HEK293 (cell line): ENCODE measurements at regions not wholly inside any gene's neighbourhood (a gene's known extent, or its start where the extent isn't known, plus 50 kb on each side); places are given as distances from the start of the nearest gene placed in this dataset.

Source experiments
- CTCF ChIA-PET: fragments of 350-600 bp; formaldehyde crosslinking; extraction: SDS; loops from one replicate; lab custom pipeline; 2021; ENCODE audit warnings: antibody characterized with exemption; lab: Yijun Ruan, JAX
- POLR2A ChIA-PET: fragments of 300-600 bp; formaldehyde crosslinking; extraction: SDS; loops from one replicate; lab custom pipeline; 2020; ENCODE audit warnings: antibody characterized with exemption, inconsistent platforms; lab: Yijun Ruan, JAX
- H3K27ac ChIP-seq: fragments of 200-500 bp; sonication (Bioruptor generic); 2 replicates; pipeline ENCODE4 v1.5.1; 2014; ENCODE audit warnings: low read depth, low read length, control low read depth, inconsistent platforms; ENCODE audit errors: extremely low read depth
- H3K36me3 ChIP-seq, 2 experiments: fragments of 200-500 bp in 1 of 2; sonication (Bioruptor generic) in 1 of 2; 1 replicate in 1 of 2; 2 replicates in 1 of 2; pipeline ENCODE4 v1.5.1; 2014 to 2017; ENCODE audit warnings: inconsistent platforms in 2 of 2, low read length in 2 of 2; ENCODE audit not compliant: control insufficient read depth in 2 of 2, insufficient read depth in 1 of 2
- H3K4me1 ChIP-seq: fragments of 200-500 bp; sonication (Bioruptor generic); 2 replicates; pipeline ENCODE4 v1.5.1; 2014; ENCODE audit warnings: mild to moderate bottlenecking, low read length, inconsistent platforms; ENCODE audit not compliant: control insufficient read depth, insufficient read depth
- H3K4me3 ChIP-seq: 2 replicates; pipeline ENCODE4 v1.5.1; 2011; ENCODE audit warnings: low read depth, mild to moderate bottlenecking, control low read depth, low read length, moderate library complexity
- H3K9me3 ChIP-seq: fragments of 200-500 bp; sonication (Bioruptor generic); 2 replicates; pipeline ENCODE4 v1.5.1; 2014; ENCODE audit warnings: low read depth, low read length, inconsistent platforms; ENCODE audit not compliant: control insufficient read depth, insufficient read depth
- GLI4 ChIP-seq: fragments of 450-650 bp; formaldehyde crosslinking; IDR thresholded peaks from 2 replicates; pipeline ENCODE4 v1.5.1; 2016; ENCODE audit warnings: missing biosample characterization, missing genetic modification characterization
- GLIS1 ChIP-seq: fragments of 450-650 bp; formaldehyde crosslinking; IDR thresholded peaks from 2 replicates; pipeline ENCODE4 v1.5.1; 2016; ENCODE audit warnings: missing biosample characterization, missing genetic modification characterization
- GLIS2 ChIP-seq: fragments of 450-650 bp; formaldehyde crosslinking; IDR thresholded peaks from 2 replicates; pipeline ENCODE4 v1.5.1; 2016; ENCODE audit warnings: missing biosample characterization, missing genetic modification characterization
- HOXC10 ChIP-seq: sonication (generic); formaldehyde crosslinking; IDR thresholded peaks from 2 replicates; pipeline ENCODE4 v1.8.1; 2023; ENCODE audit warnings: mild to moderate bottlenecking, missing genetic modification reagents
- KLF16 ChIP-seq: fragments of 450-650 bp; formaldehyde crosslinking; IDR thresholded peaks from 2 replicates; pipeline ENCODE4 v1.5.1; 2017; ENCODE audit warnings: missing biosample characterization, missing genetic modification characterization
- OSR2 ChIP-seq: fragments of 450-650 bp; formaldehyde crosslinking; IDR thresholded peaks from 2 replicates; pipeline ENCODE4 v1.5.1; 2016; ENCODE audit warnings: missing biosample characterization, missing genetic modification characterization
- SCRT2 ChIP-seq: fragments of 450-650 bp; formaldehyde crosslinking; IDR thresholded peaks from 2 replicates; pipeline ENCODE4 v1.5.1; 2016; ENCODE audit warnings: missing biosample characterization, missing genetic modification characterization
- SP7 ChIP-seq: fragments of 450-650 bp; formaldehyde crosslinking; IDR thresholded peaks from 2 replicates; pipeline ENCODE4 v1.5.1; 2016; ENCODE audit warnings: missing biosample characterization, missing genetic modification characterization
- ZBTB17 ChIP-seq: fragments of 450-650 bp; formaldehyde crosslinking; IDR thresholded peaks from 2 replicates; pipeline ENCODE4 v1.5.1; 2016; ENCODE audit warnings: missing biosample characterization, missing genetic modification characterization
- ZBTB20 ChIP-seq: fragments of 450-650 bp; formaldehyde crosslinking; IDR thresholded peaks from 2 replicates; pipeline ENCODE4 v1.5.1; 2016; ENCODE audit warnings: missing biosample characterization, missing genetic modification characterization
- ZFP3 ChIP-seq: fragments of 450-650 bp; formaldehyde crosslinking; IDR thresholded peaks from 2 replicates; pipeline ENCODE4 v1.5.1; 2016; ENCODE audit warnings: low read depth, missing biosample characterization, missing genetic modification characterization
- ZNF140 ChIP-seq: fragments of 450-650 bp; formaldehyde crosslinking; IDR thresholded peaks from 2 replicates; pipeline ENCODE4 v1.5.1; 2016; ENCODE audit warnings: missing biosample characterization, missing genetic modification characterization
- ZNF169 ChIP-seq: fragments of 450-650 bp; formaldehyde crosslinking; IDR thresholded peaks from 2 replicates; pipeline ENCODE4 v1.5.1; 2016; ENCODE audit warnings: missing biosample characterization, missing genetic modification characterization
- ZNF175 ChIP-seq: fragments of 450-650 bp; formaldehyde crosslinking; IDR thresholded peaks from 2 replicates; pipeline ENCODE4 v1.5.1; 2016; ENCODE audit warnings: missing biosample characterization, missing genetic modification characterization
- ZNF19 ChIP-seq: fragments of 450-650 bp; formaldehyde crosslinking; IDR thresholded peaks from 2 replicates; pipeline ENCODE4; 2016; ENCODE audit warnings: missing biosample characterization, missing genetic modification characterization, low read depth
- ZNF2 ChIP-seq: fragments of 450-650 bp; formaldehyde crosslinking; IDR thresholded peaks from 2 replicates; pipeline ENCODE4 v1.5.1; 2016; ENCODE audit warnings: missing biosample characterization, missing genetic modification characterization
- ZNF560 ChIP-seq: fragments of 450-650 bp; formaldehyde crosslinking; IDR thresholded peaks from 2 replicates; pipeline ENCODE4 v1.5.1; 2017; ENCODE audit warnings: missing biosample characterization, missing genetic modification characterization, borderline replicate concordance
- ZNF585B ChIP-seq: fragments of 450-650 bp; formaldehyde crosslinking; IDR thresholded peaks from 2 replicates; pipeline ENCODE4 v1.5.1; 2016; ENCODE audit warnings: missing biosample characterization, missing genetic modification characterization
- ZNF596 ChIP-seq: fragments of 450-650 bp; IDR thresholded peaks from 2 replicates; pipeline ENCODE4 v1.5.0; 2018; ENCODE audit warnings: missing biosample characterization, mild to moderate bottlenecking, missing genetic modification characterization, moderate library complexity
- ZNF610 ChIP-seq: fragments of 450-650 bp; formaldehyde crosslinking; IDR thresholded peaks from 2 replicates; pipeline ENCODE4 v1.5.1; 2016; ENCODE audit warnings: missing biosample characterization, missing genetic modification characterization, borderline replicate concordance
- ZNF664 ChIP-seq: fragments of 450-650 bp; formaldehyde crosslinking; IDR thresholded peaks from 2 replicates; pipeline ENCODE4 v1.5.1; 2016; ENCODE audit warnings: missing biosample characterization, missing genetic modification characterization
- ZNF670 ChIP-seq: fragments of 450-650 bp; formaldehyde crosslinking; IDR thresholded peaks from 2 replicates; pipeline ENCODE4 v1.5.1; 2016; ENCODE audit warnings: missing biosample characterization, missing genetic modification characterization, low read depth
- ZSCAN16 ChIP-seq: fragments of 450-650 bp; formaldehyde crosslinking; IDR thresholded peaks from 2 replicates; pipeline ENCODE4 v1.5.1; 2016; ENCODE audit warnings: missing biosample characterization, missing genetic modification characterization
- TF ChIP-seq, protein P1 (sequence below): fragments of 450-650 bp; formaldehyde crosslinking; IDR thresholded peaks from 2 replicates; pipeline ENCODE4 v1.5.1; 2016; ENCODE audit warnings: missing biosample characterization, missing genetic modification characterization
- TF ChIP-seq, protein P2 (sequence below): fragments of 450-650 bp; formaldehyde crosslinking; IDR thresholded peaks from 2 replicates; pipeline ENCODE4 v1.5.1; 2016; ENCODE audit warnings: missing biosample characterization, missing genetic modification characterization
- TF ChIP-seq, protein P3 (sequence below): fragments of 450-650 bp; formaldehyde crosslinking; IDR thresholded peaks from 2 replicates; pipeline ENCODE4 v1.5.1; 2016; ENCODE audit warnings: missing biosample characterization, missing genetic modification characterization, low read depth
- TF ChIP-seq, protein P4 (sequence below): fragments of 450-650 bp; formaldehyde crosslinking; IDR thresholded peaks from 2 replicates; pipeline ENCODE4 v1.5.0; 2017; ENCODE audit warnings: missing biosample characterization, missing genetic modification characterization, borderline replicate concordance
- TF ChIP-seq, protein P5 (sequence below): fragments of 450-650 bp; formaldehyde crosslinking; IDR thresholded peaks from 2 replicates; pipeline ENCODE4 v1.5.1; 2016; ENCODE audit warnings: missing biosample characterization, missing genetic modification characterization

DNA sequence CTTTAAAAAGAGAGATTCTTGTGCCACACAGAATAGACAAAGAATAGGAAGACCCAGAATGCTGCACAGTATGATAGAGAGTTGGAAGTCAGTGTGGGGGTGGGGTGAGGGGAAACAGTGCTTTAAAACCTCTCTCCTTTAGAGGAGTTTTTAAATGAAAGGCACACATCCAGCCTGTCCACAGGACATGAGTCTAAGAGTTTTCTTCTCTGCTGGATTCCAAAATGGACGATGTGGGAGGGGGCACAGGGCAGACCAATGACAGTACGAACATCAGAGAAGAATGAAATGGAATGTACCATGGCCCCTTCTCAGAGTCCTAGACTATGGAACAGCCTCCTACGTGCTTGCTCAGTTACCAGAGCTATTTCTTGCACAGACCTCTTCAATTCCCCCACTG lies 458.2 kb upstream of the DAB1 start (continued):
- TF ChIP-seq ZNF610 (tag by site-specific recombination): no peak
- no peak for TF ChIP-seq ZNF664
- no peak for TF ChIP-seq GLIS2 (tag by site-specific recombination)
- TF ChIP-seq ZNF169 (tag by site-specific recombination): no peak

DNA sequence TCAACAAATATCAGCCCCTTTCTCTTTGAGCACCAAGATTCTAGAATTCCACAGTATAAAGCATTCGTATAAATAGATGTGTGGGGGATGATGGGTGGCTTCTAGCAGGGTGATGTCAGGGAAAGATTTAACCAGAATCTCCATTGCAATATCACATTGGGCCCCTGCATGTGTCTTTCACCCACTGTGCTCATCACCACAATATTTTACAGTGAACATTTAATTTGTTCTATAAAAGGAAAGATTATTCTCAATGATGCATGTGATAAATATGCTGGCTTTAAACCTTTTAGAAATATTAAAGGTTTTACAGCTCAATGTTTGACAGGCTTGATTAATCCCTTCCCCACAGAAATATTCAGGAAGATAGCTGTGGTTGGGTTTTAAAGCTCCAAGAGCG lies 457.8 kb upstream of the DAB1 start:
- no peaks in the 10 kb centered on the region for H3K4me1 ChIP-seq
- no peaks in the 10 kb centered on the region for H3K36me3 ChIP-seq
- POLR2A ChIA-PET: no interaction called here
- H3K9me3 ChIP-seq: no peaks in the 10 kb centered on the region
- no peak overlapping the region for H3K27ac ChIP-seq
- no peak for TF ChIP-seq ZSCAN16
- TF ChIP-seq ZBTB17: no peak
- TF ChIP-seq, protein P1, sequence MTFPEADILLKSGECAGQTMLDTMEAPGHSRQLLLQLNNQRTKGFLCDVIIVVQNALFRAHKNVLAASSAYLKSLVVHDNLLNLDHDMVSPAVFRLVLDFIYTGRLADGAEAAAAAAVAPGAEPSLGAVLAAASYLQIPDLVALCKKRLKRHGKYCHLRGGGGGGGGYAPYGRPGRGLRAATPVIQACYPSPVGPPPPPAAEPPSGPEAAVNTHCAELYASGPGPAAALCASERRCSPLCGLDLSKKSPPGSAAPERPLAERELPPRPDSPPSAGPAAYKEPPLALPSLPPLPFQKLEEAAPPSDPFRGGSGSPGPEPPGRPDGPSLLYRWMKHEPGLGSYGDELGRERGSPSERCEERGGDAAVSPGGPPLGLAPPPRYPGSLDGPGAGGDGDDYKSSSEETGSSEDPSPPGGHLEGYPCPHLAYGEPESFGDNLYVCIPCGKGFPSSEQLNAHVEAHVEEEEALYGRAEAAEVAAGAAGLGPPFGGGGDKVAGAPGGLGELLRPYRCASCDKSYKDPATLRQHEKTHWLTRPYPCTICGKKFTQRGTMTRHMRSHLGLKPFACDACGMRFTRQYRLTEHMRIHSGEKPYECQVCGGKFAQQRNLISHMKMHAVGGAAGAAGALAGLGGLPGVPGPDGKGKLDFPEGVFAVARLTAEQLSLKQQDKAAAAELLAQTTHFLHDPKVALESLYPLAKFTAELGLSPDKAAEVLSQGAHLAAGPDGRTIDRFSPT (tag by site-specific recombination): no peak
- no peak for TF ChIP-seq SCRT2
- TF ChIP-seq, protein P2, sequence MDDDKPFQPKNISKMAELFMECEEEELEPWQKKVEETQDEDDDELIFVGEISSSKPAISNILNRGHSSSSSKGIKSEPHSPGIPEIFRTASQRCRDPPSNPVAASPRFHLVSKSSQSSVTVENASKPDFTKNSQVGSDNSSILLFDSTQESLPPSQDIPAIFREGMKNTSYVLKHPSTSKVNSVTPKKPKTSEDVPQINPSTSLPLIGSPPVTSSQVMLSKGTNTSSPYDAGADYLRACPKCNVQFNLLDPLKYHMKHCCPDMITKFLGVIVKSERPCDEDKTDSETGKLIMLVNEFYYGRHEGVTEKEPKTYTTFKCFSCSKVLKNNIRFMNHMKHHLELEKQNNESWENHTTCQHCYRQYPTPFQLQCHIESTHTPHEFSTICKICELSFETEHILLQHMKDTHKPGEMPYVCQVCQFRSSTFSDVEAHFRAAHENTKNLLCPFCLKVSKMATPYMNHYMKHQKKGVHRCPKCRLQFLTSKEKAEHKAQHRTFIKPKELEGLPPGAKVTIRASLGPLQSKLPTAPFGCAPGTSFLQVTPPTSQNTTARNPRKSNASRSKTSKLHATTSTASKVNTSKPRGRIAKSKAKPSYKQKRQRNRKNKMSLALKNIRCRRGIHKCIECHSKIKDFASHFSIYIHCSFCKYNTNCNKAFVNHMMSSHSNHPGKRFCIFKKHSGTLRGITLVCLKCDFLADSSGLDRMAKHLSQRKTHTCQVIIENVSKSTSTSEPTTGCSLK: no peak
- no peak for TF ChIP-seq ZNF140 (tag by site-specific recombination)
- no peak for TF ChIP-seq KLF16 (tag by site-specific recombination)
- TF ChIP-seq, all 188 proteins: peak for 0
- CTCF ChIA-PET: no interaction called here
- no peak overlapping the region for H3K4me3 ChIP-seq

DNA sequence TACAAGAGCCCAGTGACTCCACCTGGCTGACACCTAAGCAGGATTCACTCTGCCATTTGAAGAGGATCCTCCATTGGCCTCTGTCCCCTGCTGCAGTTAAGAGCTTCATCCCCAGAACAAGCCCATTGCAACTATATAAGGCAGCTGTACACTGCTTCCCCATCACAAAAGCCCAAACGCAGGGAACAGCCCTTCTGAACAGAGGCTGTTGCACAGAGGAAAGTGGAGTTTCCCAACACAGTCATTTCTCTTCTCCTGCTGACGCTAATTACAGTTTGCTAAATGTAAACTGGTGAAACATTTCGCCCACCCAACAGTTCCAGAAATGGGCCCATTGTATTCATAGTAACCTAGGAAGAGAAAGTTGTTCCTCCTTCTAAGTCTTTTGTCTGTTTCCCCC lies 455.8 kb upstream of the DAB1 start:
- Histone ChIP-seq H3K36me3 (no peaks in the 10 kb centered on the region), H3K9me3 (no peaks in the 10 kb centered on the region), H3K4me1 (no peaks in the 10 kb centered on the region), H3K27ac (no peak overlapping the region), H3K4me3 (no peak overlapping the region)
- TF ChIP-seq, protein P3, sequence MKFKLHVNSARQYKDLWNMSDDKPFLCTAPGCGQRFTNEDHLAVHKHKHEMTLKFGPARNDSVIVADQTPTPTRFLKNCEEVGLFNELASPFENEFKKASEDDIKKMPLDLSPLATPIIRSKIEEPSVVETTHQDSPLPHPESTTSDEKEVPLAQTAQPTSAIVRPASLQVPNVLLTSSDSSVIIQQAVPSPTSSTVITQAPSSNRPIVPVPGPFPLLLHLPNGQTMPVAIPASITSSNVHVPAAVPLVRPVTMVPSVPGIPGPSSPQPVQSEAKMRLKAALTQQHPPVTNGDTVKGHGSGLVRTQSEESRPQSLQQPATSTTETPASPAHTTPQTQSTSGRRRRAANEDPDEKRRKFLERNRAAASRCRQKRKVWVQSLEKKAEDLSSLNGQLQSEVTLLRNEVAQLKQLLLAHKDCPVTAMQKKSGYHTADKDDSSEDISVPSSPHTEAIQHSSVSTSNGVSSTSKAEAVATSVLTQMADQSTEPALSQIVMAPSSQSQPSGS (tag by site-specific recombination): no peak
- no peak for TF ChIP-seq ZFP3 (tag by site-specific recombination)
- TF ChIP-seq ZNF670 (tag by site-specific recombination): no peak
- TF ChIP-seq ZNF596: no peak
- TF ChIP-seq, protein P4, sequence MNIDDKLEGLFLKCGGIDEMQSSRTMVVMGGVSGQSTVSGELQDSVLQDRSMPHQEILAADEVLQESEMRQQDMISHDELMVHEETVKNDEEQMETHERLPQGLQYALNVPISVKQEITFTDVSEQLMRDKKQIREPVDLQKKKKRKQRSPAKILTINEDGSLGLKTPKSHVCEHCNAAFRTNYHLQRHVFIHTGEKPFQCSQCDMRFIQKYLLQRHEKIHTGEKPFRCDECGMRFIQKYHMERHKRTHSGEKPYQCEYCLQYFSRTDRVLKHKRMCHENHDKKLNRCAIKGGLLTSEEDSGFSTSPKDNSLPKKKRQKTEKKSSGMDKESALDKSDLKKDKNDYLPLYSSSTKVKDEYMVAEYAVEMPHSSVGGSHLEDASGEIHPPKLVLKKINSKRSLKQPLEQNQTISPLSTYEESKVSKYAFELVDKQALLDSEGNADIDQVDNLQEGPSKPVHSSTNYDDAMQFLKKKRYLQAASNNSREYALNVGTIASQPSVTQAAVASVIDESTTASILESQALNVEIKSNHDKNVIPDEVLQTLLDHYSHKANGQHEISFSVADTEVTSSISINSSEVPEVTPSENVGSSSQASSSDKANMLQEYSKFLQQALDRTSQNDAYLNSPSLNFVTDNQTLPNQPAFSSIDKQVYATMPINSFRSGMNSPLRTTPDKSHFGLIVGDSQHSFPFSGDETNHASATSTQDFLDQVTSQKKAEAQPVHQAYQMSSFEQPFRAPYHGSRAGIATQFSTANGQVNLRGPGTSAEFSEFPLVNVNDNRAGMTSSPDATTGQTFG (tag by site-specific recombination): no peak
- no peak for TF ChIP-seq ZNF19 (tag by site-specific recombination)
- TF ChIP-seq GLI4 (tag by site-specific recombination): no peak
- TF ChIP-seq ZNF2 (tag by site-specific recombination): no peak
- TF ChIP-seq ZNF585B (tag by site-specific recombination): no peak
- TF ChIP-seq GLIS1: no peak
- TF ChIP-seq HOXC10 (CRISPR knock-in tag): no peak
- TF ChIP-seq ZNF175: no peak
- no peak for TF ChIP-seq OSR2 (tag by site-specific recombination)
- no peak for TF ChIP-seq ZBTB20 (tag by site-specific recombination)
- no peak for TF ChIP-seq SP7 (tag by site-specific recombination)
- TF ChIP-seq ZNF560 (tag by site-specific recombination): no peak
- TF ChIP-seq, protein P5, sequence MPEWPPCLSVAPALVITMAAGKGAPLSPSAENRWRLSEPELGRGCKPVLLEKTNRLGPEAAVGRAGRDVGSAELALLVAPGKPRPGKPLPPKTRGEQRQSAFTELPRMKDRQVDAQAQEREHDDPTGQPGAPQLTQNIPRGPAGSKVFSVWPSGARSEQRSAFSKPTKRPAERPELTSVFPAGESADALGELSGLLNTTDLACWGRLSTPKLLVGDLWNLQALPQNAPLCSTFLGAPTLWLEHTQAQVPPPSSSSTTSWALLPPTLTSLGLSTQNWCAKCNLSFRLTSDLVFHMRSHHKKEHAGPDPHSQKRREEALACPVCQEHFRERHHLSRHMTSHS (tag by site-specific recombination): no peak
- ChIA-PET POLR2A (no interaction called here), CTCF (interaction anchor here (0.7 to 0.8 kb wide), 2 partner anchors 517 to 981 kb away, joined by 4 to 5 read pairs; no protein-coding TSS in a partner anchor)
